Kidney (tissue), 13 donors: ENCODE measurements at regions not wholly inside any gene's neighbourhood (a gene's known extent, or its start where the extent isn't known, plus 50 kb on each side); places are given as distances from the start of the nearest gene placed in this dataset.

ENCODE experiments used
- DNase-seq, 5 donors: peaks; one replicate each; pipeline ENCODE4 v3.0.0-alpha.2; 2013 to 2020
- FAIRE-seq: peaks from 2 replicates; lab custom pipeline; 2012; peaks lifted over from hg19 to GRCh38; lab: Jason Lieb, UNC
- H3K27ac ChIP-seq, 2 donors: one replicate each; pipeline ENCODE4 v1.7.0; 2013; ENCODE audit warnings: low read depth in 2 of 2, low read length in 2 of 2, inconsistent platforms in 1 of 2
- H3K27me3 ChIP-seq: one replicate; pipeline ENCODE4 v1.7.1; 2013; ENCODE audit warnings: low read length, inconsistent platforms; ENCODE audit not compliant: control insufficient read depth, insufficient read depth
- H3K36me3 ChIP-seq, 3 donors: one replicate each; pipeline versions ENCODE4 v1.7.0 to v1.7.1; 2013; ENCODE audit warnings: low read length in 3 of 3, control low read depth in 1 of 3, inconsistent platforms in 1 of 3; ENCODE audit not compliant: insufficient read depth in 3 of 3, control insufficient read depth in 2 of 3
- H3K4me1 ChIP-seq, 3 donors: one replicate each; pipeline versions ENCODE4 v1.7.0 to v1.7.1; 2013; ENCODE audit warnings: low read length in 3 of 3, inconsistent platforms in 1 of 3, low read depth in 1 of 3; ENCODE audit not compliant: control insufficient read depth in 2 of 3, insufficient read depth in 2 of 3
- H3K4me3 ChIP-seq, 3 donors: one replicate each; pipeline versions ENCODE4 v1.7.0 to v1.8.1; 2013; ENCODE audit warnings: low read length in 3 of 3, control low read depth in 1 of 3, inconsistent platforms in 1 of 3
- H3K9ac ChIP-seq, 3 donors: one replicate each; pipeline versions ENCODE4 v1.7.0 to v1.7.1; 2013; ENCODE audit warnings: low read length in 3 of 3, control low read depth in 1 of 3, inconsistent platforms in 1 of 3
- H3K9me3 ChIP-seq, 3 donors: one replicate each; pipeline versions ENCODE4 v1.7.0 to v1.7.1; 2013; ENCODE audit warnings: low read length in 3 of 3, control low read depth in 1 of 3, inconsistent platforms in 1 of 3; ENCODE audit not compliant: control insufficient read depth in 2 of 3, insufficient read depth in 1 of 3
- intact Hi-C: fragments of 100-400 bp; cut with DNase I; formaldehyde crosslinking; loops from one replicate; pipeline ENCODE4 v1.11.1; 2022
- TF ChIP-seq, protein P1 (sequence below): IDR thresholded peaks from 3 replicates; pipeline ENCODE4 v1.5.1; 2012; ENCODE audit warnings: mild to moderate bottlenecking, moderate library complexity, borderline replicate concordance; ENCODE audit not compliant: insufficient read depth; ENCODE audit errors: extremely low read depth
- donor health status: control.
- donor health status: control.
- donor health status: control.
- donor health status: control.
- donor health status: control.
- donor health status: DM: yes; HTN: yes; CAD: no.
- donor health status: Normal renal cell carcinoma (clear cell type).

GRCh38 chr6:105932440-105932839, 153.7 kb upstream of the PRDM1 start:
- TF ChIP-seq, protein P1, sequence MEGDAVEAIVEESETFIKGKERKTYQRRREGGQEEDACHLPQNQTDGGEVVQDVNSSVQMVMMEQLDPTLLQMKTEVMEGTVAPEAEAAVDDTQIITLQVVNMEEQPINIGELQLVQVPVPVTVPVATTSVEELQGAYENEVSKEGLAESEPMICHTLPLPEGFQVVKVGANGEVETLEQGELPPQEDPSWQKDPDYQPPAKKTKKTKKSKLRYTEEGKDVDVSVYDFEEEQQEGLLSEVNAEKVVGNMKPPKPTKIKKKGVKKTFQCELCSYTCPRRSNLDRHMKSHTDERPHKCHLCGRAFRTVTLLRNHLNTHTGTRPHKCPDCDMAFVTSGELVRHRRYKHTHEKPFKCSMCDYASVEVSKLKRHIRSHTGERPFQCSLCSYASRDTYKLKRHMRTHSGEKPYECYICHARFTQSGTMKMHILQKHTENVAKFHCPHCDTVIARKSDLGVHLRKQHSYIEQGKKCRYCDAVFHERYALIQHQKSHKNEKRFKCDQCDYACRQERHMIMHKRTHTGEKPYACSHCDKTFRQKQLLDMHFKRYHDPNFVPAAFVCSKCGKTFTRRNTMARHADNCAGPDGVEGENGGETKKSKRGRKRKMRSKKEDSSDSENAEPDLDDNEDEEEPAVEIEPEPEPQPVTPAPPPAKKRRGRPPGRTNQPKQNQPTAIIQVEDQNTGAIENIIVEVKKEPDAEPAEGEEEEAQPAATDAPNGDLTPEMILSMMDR = no peak
- Histone ChIP-seq H3K36me3 (no peaks in the 10 kb centered on the region), H3K4me1 (no peaks in the 10 kb centered on the region), H3K4me3 (no peak overlapping the region), H3K9ac (no peak overlapping the region), H3K27ac (no peak overlapping the region), H3K27me3 (no peaks in the 10 kb centered on the region), H3K9me3 (no peaks in the 10 kb centered on the region)
- FAIRE-seq (no peak), DNase-seq (no peak)
- intact Hi-C loops = no loop called here

DNA sequence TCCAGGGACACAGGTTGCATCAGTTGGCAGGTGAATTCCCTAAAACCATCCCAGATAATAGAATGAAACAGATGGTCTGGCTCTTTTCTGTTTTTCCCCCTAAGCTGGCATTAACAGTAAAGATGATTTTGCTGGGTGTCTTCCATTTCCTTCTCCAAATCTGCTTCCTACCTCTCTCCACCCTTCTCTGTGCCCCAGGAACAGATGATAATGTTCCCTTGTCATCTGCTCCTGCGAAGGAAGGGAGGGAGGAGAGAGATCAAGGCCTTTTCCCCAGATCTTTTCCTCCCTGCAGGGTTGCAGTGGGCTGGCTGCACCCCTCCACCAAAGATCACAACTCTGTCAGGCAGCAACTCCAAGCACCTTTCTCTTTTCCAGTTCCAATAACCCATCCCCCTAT, 156.5 kb upstream of the PRDM1 start:
- DNase-seq (no peak), FAIRE-seq (no peak)
- intact Hi-C loops = no loop called here
- TF ChIP-seq, protein P1 = no peak
- Histone ChIP-seq H3K4me1 (no peaks in the 10 kb centered on the region), H3K27ac (no peak overlapping the region), H3K9ac (no peak overlapping the region), H3K27me3 (no peaks in the 10 kb centered on the region), H3K36me3 (no peaks in the 10 kb centered on the region), H3K4me3 (no peak overlapping the region), H3K9me3 (no peaks in the 10 kb centered on the region)

- FAIRE-seq (no peak), DNase-seq (no peak)
- TF ChIP-seq, protein P1 = no peak
- Histone ChIP-seq H3K36me3 (no peaks in the 10 kb centered on the region), H3K9ac (no peak overlapping the region), H3K4me3 (no peak overlapping the region), H3K27me3 (no peaks in the 10 kb centered on the region), H3K4me1 (no peaks in the 10 kb centered on the region), H3K9me3 (no peaks in the 10 kb centered on the region), H3K27ac (no peak overlapping the region)
- intact Hi-C loops = no loop called here
These were observed 159.8 kb upstream of the PRDM1 start for GRCh38 chr6:105926318-105926717.

- FAIRE-seq = no peak
- H3K27ac ChIP-seq = no peak overlapping the region
These were observed 160.4 kb upstream of the PRDM1 start for GRCh38 chr6:105925706-105926105.

More at GRCh38 chr6:105925706-105926105, 160.4 kb upstream of the PRDM1 start:
- H3K9me3 ChIP-seq = no peaks in the 10 kb centered on the region
- no peak for DNase-seq
- H3K4me1 ChIP-seq = no peaks in the 10 kb centered on the region
- no peaks in the 10 kb centered on the region for H3K36me3 ChIP-seq
- H3K9ac ChIP-seq = no peak overlapping the region
- TF ChIP-seq, protein P1 = no peak
- no peaks in the 10 kb centered on the region for H3K27me3 ChIP-seq
- intact Hi-C loops = no loop called here
- H3K4me3 ChIP-seq = no peak overlapping the region
